K562 (cell line): ENCODE measurements at regions not wholly inside any gene's neighbourhood (a gene's known extent, or its start where the extent isn't known, plus 50 kb on each side); places are given as distances from the start of the nearest gene placed in this dataset.

ENCODE experiments used
- CGGBP1 ChIP-seq: fragments of 250-450 bp; sonication (Bioruptor Pico); IDR thresholded peaks from 2 replicates; pipeline ENCODE4 v1.9.0; 2021; ENCODE audit warnings: mild to moderate bottlenecking
- RREB1 ChIP-seq: fragments of 250-450 bp; sonication (Bioruptor Pico); IDR thresholded peaks from 2 replicates; pipeline ENCODE4 v1.4.0; 2020
- RUNX1 ChIP-seq: sonication (generic); IDR thresholded peaks from 2 replicates; pipeline ENCODE4 v1.6.1; 2016; ENCODE audit warnings: antibody characterized with exemption, low read depth
- THAP12 ChIP-seq: fragments of 250-450 bp; sonication (Bioruptor Pico); IDR thresholded peaks from 2 replicates; pipeline ENCODE4 v1.9.0; 2021; ENCODE audit warnings: mild to moderate bottlenecking, inconsistent platforms
- ZBTB17 ChIP-seq: fragments of 450-650 bp; formaldehyde crosslinking; IDR thresholded peaks from 2 replicates; pipeline ENCODE4 v1.4.0; 2020; ENCODE audit warnings: mild to moderate bottlenecking
- ZNF395 ChIP-seq: fragments of 200-800 bp; sonication (Bioruptor generic); IDR thresholded peaks from 2 replicates; pipeline ENCODE4 v1.6.1; 2017; ENCODE audit warnings: missing genetic modification characterization, missing compliant biosample characterization
- ZNF639 ChIP-seq, 2 experiments: fragments of 200-800 bp in 1 of 2; sonication (Bioruptor generic) in 1 of 2; sonication (generic) in 1 of 2; formaldehyde crosslinking in 1 of 2; IDR thresholded peaks in 1 of 2; conservative IDR thresholded peaks in 1 of 2; 2 replicates each; pipeline versions ENCODE4 v1.5.0 to v1.6.1; 2016 to 2020; ENCODE audit warnings: missing compliant biosample characterization in 1 of 2, missing genetic modification characterization in 1 of 2, missing genetic modification reagents in 1 of 2

GRCh38 chr2:417662-418061, 129.8 kb upstream of the ALKAL2 start (continued):
- TF ChIP-seq THAP12 (CRISPR knock-in tag) (no peak), ZNF639 (CRISPR knock-in tag; conservative IDR thresholded peaks at IDR 0.05 in 1 of 2, IDR thresholded peaks at IDR 0.05 in 1 of 2) (no peak), RREB1 (no peak), ZBTB17 (CRISPR knock-in tag) (no peak), CGGBP1 (CRISPR knock-in tag) (no peak), RUNX1 (no peak), ZNF395 (CRISPR knock-in tag) (no peak)
